Gastroesophageal sphincter (tissue), 3 donors: ENCODE measurements at regions not wholly inside any gene's neighbourhood (a gene's known extent, or its start where the extent isn't known, plus 50 kb on each side); places are given as distances from the start of the nearest gene placed in this dataset.

Experiments
- CTCF ChIP-seq, 4 experiments: fragments of 200-600 bp in 2 of 4; fragments of 450-650 bp in 2 of 4; sonication (generic) in 1 of 4; IDR thresholded peaks; one replicate each; pipeline ENCODE4 v1.5.1; 2017 to 2019; ENCODE audit warnings: antibody characterized with exemption in 4 of 4, mild to moderate bottlenecking in 2 of 4, moderate library complexity in 2 of 4
- POLR2A ChIP-seq, 2 donors: fragments of 450-650 bp; IDR thresholded peaks; one replicate each; pipeline ENCODE4 v1.6.1; 2017; ENCODE audit warnings: antibody characterized with exemption in 2 of 2, mild to moderate bottlenecking in 2 of 2, moderate library complexity in 1 of 2
- POLR2AphosphoS5 ChIP-seq: sonication (generic); formaldehyde crosslinking; IDR thresholded peaks from one replicate; pipeline ENCODE4 v1.6.1; 2017; ENCODE audit warnings: antibody characterized with exemption

- TF ChIP-seq CTCF (IDR thresholded peaks at IDR 0.05), result no peak
- TF ChIP-seq POLR2A (IDR thresholded peaks at IDR 0.05), result no peak
- no peak for TF ChIP-seq POLR2AphosphoS5
Observed at GRCh38 chr1:79271759-79272158, 265.2 kb upstream of the ADGRL4 start.
